DMS 273 (cell line): ENCODE measurements at regions not wholly inside any gene's neighbourhood (a gene's known extent, or its start where the extent isn't known, plus 50 kb on each side); places are given as distances from the start of the nearest gene placed in this dataset.

Experiments used
- DNase-seq: peaks from one replicate; lab custom pipeline; 2025; ENCODE audit not compliant: unreplicated experiment; lab: John Stamatoyannopoulos, UW

- no peak for DNase-seq
Measured at GRCh38 chr2:104788742-104789455, 65.0 kb upstream of the POU3F3 start.

GRCh38 chr2:104790100-104790811 is 63.7 kb upstream of the POU3F3 start:
- DNase-seq = peak; percentile 1

GRCh38 chr2:104790901-104791495 is 62.9 kb upstream of the POU3F3 start:
- DNase-seq = no peak

- DNase-seq = no peak
Measured at GRCh38 chr2:104793966-104794365, 59.9 kb upstream of the POU3F3 start.

DNA sequence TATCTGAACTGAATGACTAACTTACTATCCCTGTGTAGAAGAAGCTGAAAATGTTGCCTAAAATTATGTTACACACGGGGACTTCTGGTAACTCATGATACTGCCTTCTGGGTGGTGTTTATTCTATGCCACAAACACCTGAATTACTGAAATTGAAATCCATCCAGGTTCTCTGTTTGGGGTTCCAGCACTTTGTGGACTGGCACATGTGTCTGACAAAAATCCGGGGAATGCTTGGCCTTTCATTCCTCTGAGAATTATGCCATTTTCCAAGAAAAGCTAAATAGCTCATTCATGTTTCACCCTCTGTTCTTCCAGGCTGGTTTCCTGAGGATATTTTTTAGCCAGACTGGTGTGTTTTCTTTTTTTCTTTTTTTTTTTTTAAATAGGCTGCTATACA is 59.5 kb upstream of the POU3F3 start:
- DNase-seq = no peak
